GM19467 (cell line): ENCODE measurements at regions not wholly inside any gene's neighbourhood (a gene's known extent, or its start where the extent isn't known, plus 50 kb on each side); places are given as distances from the start of the nearest gene placed in this dataset.

Experiments
- ATAC-seq: cut with Tn5 transposase; IDR thresholded peaks from one replicate; pipeline ENCODE4 v1.9.1; 2021; ENCODE audit warnings: mild to moderate bottlenecking, moderate library complexity; ENCODE audit not compliant: unreplicated experiment

- no peak for ATAC-seq
Observed at GRCh38 chr6:14273191-14273590, 155.6 kb downstream of the CD83 start.

- no peak for ATAC-seq
Observed at GRCh38 chr6:14274016-14274415, 156.4 kb downstream of the CD83 start.

- ATAC-seq = no peak
Observed at GRCh38 chr6:14274546-14275492, 157.2 kb downstream of the CD83 start.

GRCh38 chr6:14275493-14275851, 157.9 kb downstream of the CD83 start:
- ATAC-seq = no peak

GRCh38 chr6:14276071-14276470, 158.5 kb downstream of the CD83 start:
- ATAC-seq = no peak

- ATAC-seq = peak; percentile 79
Observed at GRCh38 chr6:14276667-14277404, 159.3 kb downstream of the CD83 start.

GRCh38 chr6:14277405-14277930, 159.9 kb downstream of the CD83 start:
- peak; percentile 10 for ATAC-seq

GRCh38 chr6:14278006-14278405, 160.4 kb downstream of the CD83 start:
- ATAC-seq = no peak

- no peak for ATAC-seq
Observed at GRCh38 chr6:14278446-14278845, 160.9 kb downstream of the CD83 start.

GRCh38 chr6:14280006-14280510, 162.5 kb downstream of the CD83 start:
- no peak for ATAC-seq

GRCh38 chr6:14280766-14281293, 163.3 kb downstream of the CD83 start:
- ATAC-seq = no peak

GRCh38 chr6:14281811-14282660, 164.5 kb downstream of the CD83 start:
- ATAC-seq = no peak

- ATAC-seq = no peak
Observed at GRCh38 chr6:14282854-14283505, 165.4 kb downstream of the CD83 start.

GRCh38 chr6:14283600-14284235, 166.1 kb downstream of the CD83 start:
- no peak for ATAC-seq

GRCh38 chr6:14284969-14285590, 167.5 kb downstream of the CD83 start:
- ATAC-seq = no peak

- ATAC-seq = no peak
Observed at GRCh38 chr6:14286144-14286543, 168.6 kb downstream of the CD83 start.

GRCh38 chr6:14286634-14287428, 169.3 kb downstream of the CD83 start:
- ATAC-seq = no peak

GRCh38 chr6:14287707-14288106, 170.1 kb downstream of the CD83 start:
- no peak for ATAC-seq
